ENCODE measurements at regions not wholly inside any gene's neighbourhood (a gene's known extent, or its start where the extent isn't known, plus 50 kb on each side); places are given as distances from the start of the nearest gene placed in this dataset.
"Not testable (repeated sequence)": the region's sequence is repeated elsewhere in the genome, so short reads cannot be mapped to it uniquely, and the experiment has no call there.

- no peak for DNase-seq (ENCODE audit: low spot score)
Measured at GRCh38 chr10:28444031-28444430, 88.9 kb upstream of the WAC start.

DNA sequence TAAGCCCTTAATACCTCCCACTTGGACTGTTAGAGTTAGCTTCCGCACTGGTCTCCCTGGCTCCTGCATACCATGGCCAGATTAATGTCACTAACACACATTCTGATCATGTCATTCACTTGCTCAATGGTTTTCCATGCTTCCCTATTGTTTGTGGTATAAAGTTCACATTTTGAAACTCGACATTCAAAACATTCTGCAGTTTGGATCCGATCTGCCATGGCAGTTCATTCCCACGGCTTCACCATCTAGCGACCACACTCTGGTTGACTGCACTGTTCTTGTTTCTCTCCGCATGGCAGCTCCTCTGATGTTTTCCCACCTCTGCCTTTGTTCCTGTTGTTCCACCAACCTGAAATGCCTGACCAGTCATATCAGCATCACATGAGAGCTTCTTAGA, 87.4 kb upstream of the WAC start:
- DNase-seq (ENCODE audit: low spot score) = no peak

DNA sequence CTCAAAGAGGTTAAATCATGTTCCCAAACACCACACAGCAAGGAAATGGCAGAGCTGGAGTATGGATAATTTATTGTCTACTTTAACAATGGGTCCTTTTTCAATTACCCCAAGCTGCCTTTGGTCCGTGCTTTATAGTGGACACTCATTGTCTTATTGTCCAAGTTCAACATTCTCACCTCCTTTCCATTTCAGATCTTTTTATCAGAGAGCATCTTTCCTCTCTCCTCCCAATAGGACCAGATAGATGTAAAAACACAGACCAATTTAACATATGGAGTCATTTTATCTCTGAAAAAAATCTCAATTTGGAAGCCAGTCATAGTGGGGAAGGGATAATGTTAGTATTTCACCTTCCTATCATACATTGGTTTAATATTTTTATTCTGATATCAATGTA, 83.5 kb upstream of the WAC start:
- DNase-seq (ENCODE audit: low spot score) = no peak

DNA sequence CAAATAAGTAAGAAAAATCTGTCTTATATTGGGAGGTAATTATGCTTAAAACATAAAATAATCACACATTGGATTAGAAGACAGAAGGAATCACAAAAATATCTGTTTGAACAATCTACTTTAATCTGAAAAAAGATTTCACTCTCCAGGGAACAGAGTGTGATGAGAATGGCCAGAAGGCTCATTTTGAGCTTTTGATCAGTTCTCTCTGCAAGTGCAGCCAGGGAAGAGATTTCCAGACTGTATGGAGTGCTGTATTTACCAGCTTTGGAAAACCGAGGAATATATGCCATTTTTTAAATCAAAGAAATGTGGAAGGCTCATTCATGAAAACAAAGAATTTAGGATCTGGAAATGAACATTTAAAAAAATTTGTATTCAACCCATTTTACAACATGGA, 83.0 kb upstream of the WAC start:
- no peak for DNase-seq (ENCODE audit: low spot score)

GRCh38 chr10:28453926-28454325, 79.0 kb upstream of the WAC start:
- no peak for DNase-seq (ENCODE audit: low spot score)

DNA sequence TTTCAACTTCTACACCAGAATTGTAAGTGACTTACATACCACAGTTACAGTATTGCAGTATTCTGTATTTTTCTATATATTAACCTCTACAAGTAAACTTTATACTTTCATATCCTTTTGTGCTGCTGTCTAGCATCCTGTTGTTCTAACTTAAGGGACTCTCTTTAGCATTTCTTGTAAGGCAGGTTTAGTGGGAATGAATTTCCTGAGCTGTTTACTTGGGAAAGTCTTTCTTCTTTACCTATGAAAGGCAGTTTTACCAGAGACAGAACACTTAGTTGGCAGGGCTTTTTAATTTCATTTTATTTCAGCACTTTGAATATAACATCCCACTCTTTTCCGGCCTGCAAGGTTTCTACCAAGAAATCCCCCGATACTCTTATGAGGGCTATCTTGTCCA, 75.8 kb upstream of the WAC start:
- no peak for DNase-seq (ENCODE audit: low spot score)

- DNase-seq (ENCODE audit: low spot score) = not testable (repeated sequence)
Measured at GRCh38 chr10:28457873-28458272, 75.0 kb upstream of the WAC start.

DNA sequence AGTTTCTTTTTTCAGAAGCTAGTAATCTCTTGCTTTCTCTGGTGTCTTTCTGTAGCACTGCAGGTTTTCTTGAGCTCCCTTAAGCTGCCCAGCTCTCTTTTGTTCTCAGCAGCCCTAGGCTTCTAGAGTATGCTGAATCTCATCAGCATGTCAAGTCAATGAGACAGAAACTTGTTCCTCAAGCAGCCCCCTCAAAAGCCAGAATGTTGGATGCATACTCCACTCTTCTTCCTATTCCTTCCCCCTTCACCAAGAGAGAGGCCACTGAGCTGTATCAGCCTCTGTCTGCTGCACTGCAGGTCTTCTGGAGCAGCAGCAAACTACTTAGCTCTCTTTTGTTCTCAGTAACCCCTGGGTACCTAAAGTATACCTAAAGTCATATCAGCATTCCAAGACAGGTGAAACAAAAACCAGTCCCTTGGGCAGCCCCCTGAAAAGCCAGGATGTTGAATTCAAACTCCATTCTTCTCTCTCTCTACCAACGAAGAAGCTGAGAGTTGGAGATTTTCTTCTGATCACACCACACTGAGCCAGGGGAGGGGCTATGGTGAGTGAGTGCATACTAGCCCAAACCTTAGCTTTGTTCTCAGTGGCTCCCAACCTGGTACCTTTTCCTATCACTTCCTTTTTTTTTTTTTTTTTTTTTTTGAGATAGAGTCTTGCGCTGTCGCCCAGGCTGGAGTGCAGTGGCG, 73.3 kb upstream of the WAC start:
- no peak for DNase-seq (ENCODE audit: low spot score)

GRCh38 chr10:28463141-28463540, 69.8 kb upstream of the WAC start:
- no peak for DNase-seq (ENCODE audit: low spot score)

DNA sequence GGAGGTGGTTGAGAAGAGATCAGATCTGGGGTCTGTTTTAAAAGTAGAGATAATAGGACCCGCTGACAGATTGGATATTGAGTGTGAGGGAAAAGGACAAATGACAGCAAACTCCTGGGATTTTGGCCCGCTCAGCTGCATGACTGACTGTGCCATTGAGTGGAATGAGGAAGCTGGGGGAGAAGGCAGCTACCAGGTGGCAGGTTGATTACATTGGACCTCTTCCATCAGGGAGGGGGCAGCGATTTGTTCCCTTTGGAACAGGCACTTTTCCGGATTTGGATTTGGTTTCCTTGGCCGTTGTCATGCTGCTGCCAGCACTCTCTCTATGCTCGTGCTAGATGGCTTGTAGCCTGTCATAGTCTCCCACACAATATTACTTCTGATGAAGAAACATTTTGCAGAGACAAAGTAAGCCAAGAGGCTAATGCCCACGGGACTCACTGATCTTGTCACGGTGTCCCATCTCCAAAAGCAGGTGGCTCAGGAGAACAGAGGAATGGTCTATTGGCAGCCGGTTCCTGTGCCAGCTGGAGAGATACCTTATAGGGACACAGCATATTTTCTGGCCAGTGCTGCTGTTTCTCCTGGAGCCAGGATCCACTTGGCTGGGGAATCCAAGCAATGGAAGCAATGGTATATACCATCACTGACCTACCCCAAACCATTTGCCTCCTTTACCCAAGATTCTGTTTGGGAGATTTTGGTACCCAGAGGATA, 69.1 kb upstream of the WAC start:
- DNase-seq (ENCODE audit: low spot score) = no peak

- DNase-seq (ENCODE audit: low spot score) = no peak
Measured at GRCh38 chr10:28467615-28468014, 65.3 kb upstream of the WAC start.

DNA sequence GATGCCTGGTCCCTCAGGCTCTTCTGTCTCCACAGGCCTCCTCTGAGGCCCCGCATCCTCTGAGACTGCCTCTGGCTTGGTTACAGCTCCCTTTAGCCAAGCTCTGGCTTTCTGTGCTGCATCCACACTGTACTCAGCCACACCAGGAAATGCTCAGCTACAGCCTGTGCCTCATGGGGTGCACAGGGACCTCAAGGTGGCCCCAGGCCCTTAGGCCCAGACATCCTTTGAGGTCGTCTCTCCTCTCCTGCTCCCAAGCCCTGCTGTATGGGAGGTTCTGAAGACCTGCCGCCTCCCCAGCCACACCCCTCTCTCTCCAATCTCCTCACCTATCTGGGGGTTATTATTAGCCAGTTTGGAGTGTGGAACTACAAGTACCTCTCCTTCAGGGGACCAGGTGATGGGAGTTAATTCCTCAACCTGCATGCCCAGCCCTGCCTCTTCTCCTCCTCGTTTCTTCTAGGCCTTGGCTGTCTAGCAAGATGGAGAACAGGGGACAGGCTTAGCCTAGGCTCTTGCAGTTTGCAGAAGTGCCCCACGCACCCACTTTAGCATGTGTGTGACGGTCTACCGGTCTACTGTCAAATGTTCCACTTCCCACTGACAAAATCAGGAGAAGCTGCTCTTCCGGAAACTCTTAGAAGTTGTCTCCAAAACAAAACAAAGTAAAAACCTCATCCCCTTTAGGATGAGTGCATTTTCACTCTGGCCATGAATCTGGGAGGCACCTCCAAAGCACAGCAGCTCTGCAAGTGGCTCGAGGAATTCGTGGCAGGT, 64.0 kb upstream of the WAC start:
- no peak for DNase-seq (ENCODE audit: low spot score)

GRCh38 chr10:28470873-28471651, 61.9 kb upstream of the WAC start:
- DNase-seq (ENCODE audit: low spot score) = no peak

DNA sequence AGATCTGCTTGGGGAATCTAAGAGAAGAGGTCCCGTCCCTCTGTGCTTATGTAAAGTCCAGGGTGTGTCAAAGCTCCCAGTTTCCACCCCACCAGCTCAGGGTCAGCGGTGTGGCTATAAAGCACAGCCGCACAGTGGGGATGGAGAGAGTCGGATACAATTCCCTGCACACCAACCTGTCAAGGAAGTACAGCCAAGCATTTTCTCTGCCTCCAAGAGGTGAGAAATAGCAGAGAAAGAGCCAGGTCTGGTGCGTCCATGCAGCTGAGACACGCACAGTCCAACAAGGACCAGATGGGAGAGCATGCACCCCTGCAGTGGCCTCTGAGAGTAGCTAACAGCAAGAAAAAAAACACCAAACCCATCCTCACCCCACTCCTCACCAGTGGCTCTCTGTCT, 61.3 kb upstream of the WAC start:
- no peak for DNase-seq (ENCODE audit: low spot score)

DNA sequence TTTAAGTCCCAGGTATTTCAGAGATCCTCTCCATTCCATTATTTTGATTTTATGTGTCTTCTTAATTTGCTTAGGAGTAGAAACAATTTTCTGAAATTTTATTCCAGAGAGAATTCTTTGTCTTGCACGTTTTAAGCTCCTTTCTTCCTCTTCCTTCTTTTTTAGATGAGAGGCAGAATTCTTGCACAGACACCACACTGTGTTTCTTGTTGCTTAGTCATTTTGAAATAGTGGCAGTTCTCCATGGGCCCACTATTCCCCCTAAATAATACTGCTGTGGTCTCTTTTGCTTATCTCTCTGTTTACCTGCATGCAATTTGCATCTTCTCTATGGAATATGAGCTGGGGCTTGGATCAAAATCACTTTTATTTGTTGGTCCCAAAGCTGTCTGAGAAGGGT, 54.3 kb upstream of the WAC start:
- no peak for DNase-seq (ENCODE audit: low spot score)

- DNase-seq (ENCODE audit: low spot score) = no peak
Measured at GRCh38 chr10:28479425-28479865, 53.5 kb upstream of the WAC start.

- no peak for DNase-seq (ENCODE audit: low spot score)
Measured at GRCh38 chr10:28479927-28480627, 52.8 kb upstream of the WAC start.

- no peak for DNase-seq (ENCODE audit: low spot score)
Measured at GRCh38 chr10:28480628-28480965, 52.3 kb upstream of the WAC start.

- not testable (repeated sequence) for DNase-seq (ENCODE audit: low spot score)
Measured at GRCh38 chr10:28481346-28481745, 51.6 kb upstream of the WAC start.

DNA sequence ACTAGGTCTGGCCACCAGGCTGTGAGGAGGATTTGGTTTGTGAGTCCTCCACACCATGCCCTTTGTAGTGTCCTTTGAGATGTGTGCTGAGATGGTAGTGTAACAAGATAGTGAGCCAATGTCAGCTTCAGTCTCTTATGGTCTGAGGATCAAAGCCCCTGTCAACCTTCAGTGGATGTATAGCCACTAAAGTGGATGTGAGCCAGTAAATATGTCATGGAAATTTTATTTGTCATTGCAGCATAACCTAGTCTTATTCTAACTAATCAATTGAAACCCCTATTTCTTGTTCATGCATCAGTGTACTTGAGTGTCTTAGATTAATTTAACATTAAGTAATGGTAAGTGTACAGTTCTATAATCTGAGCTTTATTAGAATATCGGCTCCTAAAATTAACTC, 51.0 kb upstream of the WAC start:
- no peak for DNase-seq (ENCODE audit: low spot score)
